SK-N-MC (cell line): ENCODE measurements at regions not wholly inside any gene's neighbourhood (a gene's known extent, or its start where the extent isn't known, plus 50 kb on each side); places are given as distances from the start of the nearest gene placed in this dataset.

Experiments used
- EZH2 ChIP-seq: fragments of 200-600 bp; sonication (generic); IDR thresholded peaks from one replicate; pipeline ENCODE4 v1.6.1; 2017; ENCODE audit warnings: antibody characterized with exemption
- FOXP2 ChIP-seq: optimal IDR thresholded peaks from 2 replicates; pipeline ENCODE3; 2011; ENCODE audit warnings: mild to moderate bottlenecking, moderate library complexity; ENCODE audit not compliant: insufficient read depth; ENCODE audit errors: extremely low read length, control extremely low read depth
- POLR2AphosphoS5 ChIP-seq: IDR thresholded peaks from 2 replicates; pipeline ENCODE4 v1.6.1; 2012; ENCODE audit warnings: mild to moderate bottlenecking, low read depth, low read length, borderline replicate concordance

GRCh38 chr9:722388-722980, 119.0 kb upstream of the DMRT1 start:
- TF ChIP-seq FOXP2 = no peak
- TF ChIP-seq EZH2 = no peak
- no peak for TF ChIP-seq POLR2AphosphoS5
